GM21423 (cell line): ENCODE measurements at regions not wholly inside any gene's neighbourhood (a gene's known extent, or its start where the extent isn't known, plus 50 kb on each side); places are given as distances from the start of the nearest gene placed in this dataset.

Experiments
- ATAC-seq: cut with Tn5 transposase; IDR thresholded peaks from one replicate; pipeline ENCODE4 v1.9.1; 2021; ENCODE audit warnings: mild to moderate bottlenecking, moderate library complexity; ENCODE audit not compliant: unreplicated experiment

DNA sequence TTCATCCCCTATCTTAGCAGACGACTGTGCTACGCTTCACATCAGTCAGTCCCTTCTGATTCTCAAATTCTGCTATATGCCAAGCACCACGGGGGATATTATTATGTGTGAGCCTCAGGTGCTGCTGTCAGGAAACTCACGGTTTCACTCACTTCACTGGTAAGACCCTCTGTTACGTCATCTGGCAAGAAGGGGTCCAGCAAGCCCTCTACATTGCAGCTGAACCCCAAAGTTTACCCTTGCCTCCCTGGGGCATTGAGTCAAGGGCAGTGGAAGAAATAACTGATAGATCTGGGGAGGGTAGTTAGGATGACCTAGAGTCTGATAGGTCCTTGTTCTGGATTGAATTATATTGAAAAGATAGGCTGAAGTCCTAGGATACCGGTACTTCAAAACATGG, 237.4 kb downstream of the RRAGC start:
- no peak for ATAC-seq

DNA sequence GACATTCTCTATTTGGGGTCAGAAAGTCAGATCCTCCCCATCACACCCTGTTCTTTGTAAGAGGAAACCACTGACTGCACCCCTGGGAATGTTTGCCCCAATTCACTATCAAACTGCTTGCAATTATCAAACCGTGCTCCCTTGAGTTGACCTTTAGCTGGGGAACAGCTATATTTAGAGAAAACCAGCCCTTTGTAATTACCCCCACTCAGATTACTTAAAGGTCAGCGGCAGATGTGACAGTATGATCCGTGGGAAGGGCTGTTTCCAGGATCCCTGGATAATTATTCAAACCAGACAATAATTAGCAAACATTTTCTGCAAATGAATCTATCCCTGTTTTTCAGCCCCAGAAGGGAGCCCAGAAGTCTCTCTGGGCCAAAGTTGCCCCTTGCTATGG, 242.7 kb downstream of the RRAGC start:
- ATAC-seq: no peak

DNA sequence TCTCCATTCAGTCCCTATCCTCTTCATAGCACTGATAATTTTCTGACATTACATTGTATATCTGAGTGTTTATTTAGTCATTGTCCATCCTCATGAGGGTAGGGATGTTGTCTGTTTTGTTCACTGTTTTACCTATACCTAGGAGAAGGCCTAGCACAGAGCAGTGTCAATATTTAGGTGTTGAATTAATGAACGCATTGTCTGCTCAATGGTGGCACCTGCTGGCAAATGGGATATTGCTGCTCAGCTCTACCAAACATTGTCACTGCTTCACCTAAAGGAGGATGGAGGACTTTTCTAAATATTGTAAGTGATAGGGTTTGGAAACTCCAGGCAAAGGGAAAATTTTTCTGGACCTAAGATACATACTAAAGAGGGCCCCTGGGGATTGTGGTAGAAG, 243.9 kb downstream of the RRAGC start:
- no peak for ATAC-seq

DNA sequence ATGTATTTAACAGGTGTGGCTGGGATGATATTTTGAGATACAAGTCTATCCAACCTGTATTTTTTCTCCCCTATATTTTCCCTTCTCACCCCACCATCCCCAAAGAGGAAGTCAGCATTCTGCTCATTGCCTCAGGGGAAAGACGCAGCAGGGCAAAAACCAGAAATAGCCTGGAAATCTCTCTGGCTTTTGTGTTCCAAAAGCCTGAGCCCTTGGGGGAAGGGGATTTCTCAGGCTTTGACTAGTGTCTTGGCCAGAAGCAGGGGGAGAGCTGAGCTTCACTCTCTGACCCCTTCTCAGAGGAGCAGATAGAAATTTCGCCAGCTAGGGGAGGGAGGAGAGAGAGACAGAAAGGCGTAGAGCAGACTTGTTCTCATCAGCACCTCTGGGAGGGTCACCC, 244.7 kb downstream of the RRAGC start:
- no peak for ATAC-seq

DNA sequence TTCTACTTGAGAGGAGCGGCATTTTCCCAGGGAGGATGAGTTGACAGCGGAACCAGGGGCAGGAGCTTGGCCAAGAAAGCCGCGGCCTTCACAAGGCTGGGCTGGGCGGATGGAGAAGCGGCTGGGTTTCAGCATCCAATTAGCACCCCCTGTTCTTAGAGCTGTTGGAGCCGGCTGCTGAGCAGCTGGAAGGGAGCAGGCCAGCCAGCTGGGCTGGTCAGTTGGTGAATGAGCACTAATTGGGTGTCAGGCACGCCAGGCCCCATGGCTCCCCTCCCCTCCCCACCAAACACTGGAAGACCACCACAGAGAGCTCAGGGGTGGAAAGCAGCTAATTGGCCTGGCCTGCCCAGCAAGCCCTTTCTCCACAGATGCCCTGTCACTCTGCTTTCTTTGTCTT, 245.6 kb downstream of the RRAGC start:
- no peak for ATAC-seq

DNA sequence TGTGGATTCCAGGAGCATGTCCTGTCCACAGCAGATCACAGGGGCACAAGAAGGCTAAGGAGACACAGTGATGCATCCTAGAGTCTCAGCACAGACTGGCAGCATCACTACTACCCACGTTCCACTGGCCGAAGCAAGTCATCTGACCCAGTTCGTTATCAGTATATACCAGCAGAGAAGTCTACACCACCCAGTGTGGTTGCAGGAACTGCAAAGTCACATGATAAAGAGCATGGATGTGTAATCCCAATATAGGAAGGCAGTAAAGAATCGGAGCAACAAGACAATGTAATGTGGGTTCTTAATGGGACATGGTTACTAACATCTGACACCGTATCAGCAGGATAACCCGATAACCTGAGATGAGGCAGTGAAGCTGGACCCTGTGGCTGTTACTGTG, 246.6 kb downstream of the RRAGC start:
- ATAC-seq: no peak

DNA sequence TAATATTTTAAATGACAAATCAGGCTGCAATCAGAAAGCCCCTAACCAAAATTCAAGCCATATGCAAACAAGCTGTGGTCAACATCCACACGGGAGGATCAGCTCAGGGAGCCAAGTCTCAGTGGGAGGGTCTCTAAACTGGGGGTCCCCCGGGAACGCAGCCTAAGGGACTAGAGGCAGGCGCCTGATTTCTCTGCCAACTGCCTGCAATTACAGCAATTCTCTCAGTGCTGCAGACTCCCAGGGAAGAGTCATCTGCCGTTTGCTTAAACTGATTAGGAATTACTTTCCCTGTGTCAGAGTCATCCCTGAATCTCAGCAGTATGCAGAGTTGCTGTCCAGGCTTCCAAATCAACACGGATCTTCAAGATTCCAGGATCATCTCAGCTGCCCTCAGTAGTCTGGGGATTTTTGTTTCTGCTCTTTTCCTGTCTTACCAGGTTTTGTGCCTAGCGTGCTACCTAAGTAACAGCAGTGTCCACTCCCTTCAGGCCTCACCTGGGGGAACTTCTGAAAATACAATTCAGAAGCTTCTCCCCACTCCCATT, 247.8 kb downstream of the RRAGC start:
- no peak for ATAC-seq

DNA sequence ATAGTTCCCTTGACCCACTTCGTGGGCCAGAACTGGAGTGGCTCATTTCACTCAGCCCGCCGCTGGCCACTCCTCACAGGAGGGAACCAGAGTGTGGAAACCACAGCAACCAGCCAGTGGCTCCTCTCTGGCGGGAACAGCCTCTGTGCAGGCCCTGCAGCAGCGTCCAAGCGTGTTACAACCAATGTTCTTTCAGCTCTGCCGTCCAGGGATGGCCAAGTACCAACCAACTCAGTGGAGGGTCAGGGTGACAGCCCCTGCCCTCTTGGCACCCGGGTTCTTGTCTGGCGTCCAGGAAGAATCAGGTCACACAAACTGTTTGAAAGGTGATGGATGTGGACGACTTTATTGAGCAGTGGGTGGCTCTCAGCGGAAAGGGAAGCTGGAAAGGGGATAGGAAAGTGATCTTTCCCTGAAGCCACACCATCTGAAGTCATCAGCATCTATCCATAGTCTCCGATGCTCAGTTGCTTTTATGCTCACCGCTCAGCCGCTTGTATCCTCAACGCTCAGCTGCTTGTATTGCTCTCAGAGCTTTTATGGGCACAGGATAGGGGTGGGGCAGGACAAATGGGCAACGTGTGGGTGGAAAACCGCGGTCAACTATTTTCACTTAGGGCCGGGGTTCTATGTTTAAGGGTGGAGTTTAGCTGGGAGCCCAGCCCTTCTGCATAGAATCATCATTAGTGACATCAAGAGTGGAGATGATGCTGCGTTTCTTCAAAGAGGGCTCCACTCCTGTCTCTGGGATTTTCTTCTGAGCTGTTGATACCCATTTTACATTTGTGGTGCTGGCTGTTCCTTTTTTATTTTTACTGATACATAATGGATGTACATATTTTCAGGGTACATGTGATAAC, 250.2 kb downstream of the RRAGC start:
- ATAC-seq: no peak

DNA sequence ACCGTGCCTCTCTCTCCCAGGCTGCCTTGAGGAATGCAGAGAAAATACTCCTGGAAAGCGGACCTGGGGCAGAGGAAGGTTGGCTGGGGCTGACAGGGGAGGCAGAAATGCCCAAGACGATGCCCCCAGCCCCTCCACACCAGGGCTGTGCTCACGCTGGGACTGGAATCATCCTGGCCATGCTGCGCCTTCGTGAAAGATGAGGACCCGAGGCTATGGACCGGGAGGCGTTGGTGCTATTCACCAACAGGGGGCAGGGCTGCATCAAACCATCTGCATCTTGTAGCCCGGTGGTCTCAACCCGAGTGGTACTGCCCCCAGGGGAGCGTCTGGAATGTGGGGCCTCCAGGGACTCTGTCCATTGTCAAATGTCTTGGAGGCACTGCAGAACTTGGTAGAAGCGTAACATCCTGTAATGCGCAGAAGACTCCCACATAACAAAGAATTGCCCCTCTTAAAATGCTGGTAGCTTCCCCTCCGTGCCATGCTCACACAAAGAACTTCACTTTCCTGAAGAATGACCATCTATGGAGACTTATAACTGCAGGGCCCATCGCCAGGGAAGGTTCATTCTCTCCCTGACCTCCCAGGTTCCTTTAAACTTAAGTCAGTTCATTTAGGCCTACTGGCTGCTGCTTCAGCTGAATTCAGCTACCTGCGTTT, 251.2 kb downstream of the RRAGC start:
- no peak for ATAC-seq

DNA sequence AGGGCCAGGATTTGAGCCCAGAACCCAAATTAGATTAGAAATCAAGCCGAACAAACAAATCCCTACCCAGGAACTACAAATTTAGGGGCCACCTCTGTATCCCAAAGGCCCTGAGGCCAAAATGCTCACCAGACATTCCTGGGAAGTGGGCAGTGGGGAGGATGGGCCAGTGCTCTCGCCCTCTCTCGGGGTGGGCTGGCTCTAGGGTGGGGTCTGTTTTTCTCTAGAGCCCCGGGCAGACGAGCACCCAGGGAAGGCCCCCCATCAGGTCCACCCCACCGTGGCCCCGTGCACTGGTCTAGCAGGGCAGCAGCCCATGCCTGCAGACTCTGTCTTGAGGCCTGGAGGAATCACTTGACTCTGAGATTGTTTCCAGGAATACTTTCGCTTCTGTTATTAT, 252.0 kb downstream of the RRAGC start:
- no peak for ATAC-seq

DNA sequence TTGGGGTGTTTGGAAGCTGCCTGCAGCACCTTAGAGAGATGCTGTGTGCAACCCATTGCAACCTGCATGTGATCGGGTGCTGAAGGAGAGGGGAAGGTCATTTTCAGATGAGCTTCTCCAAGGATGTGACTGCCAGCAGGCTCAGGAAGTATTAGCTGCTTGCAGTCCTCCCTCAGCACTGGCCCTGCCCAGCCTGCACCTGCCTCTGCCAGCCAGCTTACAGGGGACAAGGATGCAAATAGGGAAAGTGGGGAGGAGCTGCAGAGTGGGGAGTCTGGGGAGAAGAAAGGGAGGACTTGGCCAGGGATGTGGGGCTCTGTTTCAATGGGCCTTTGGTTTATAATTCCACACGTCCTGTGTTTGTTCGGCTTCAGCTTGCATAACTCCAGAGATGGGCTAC, 254.5 kb downstream of the RRAGC start:
- ATAC-seq: no peak

DNA sequence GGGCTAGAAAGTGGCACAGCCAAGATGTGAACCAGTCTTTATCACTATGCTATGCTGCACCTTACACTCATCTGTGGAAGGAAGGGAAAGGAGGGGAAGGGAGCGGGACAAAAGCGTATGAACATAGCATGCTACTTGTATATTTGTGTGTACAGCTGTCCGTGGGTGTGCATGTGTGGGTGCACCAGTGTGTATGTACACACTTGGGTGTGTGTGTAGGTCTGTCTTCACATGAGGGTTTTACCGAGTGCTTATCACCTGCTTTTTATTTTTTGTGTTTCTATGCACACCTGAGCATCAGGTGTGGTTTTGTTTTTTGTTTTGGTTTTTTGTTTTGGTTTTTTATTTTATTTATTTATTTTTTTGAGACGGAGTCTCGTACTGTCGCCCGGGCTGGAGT, 255.7 kb downstream of the RRAGC start:
- no peak for ATAC-seq

DNA sequence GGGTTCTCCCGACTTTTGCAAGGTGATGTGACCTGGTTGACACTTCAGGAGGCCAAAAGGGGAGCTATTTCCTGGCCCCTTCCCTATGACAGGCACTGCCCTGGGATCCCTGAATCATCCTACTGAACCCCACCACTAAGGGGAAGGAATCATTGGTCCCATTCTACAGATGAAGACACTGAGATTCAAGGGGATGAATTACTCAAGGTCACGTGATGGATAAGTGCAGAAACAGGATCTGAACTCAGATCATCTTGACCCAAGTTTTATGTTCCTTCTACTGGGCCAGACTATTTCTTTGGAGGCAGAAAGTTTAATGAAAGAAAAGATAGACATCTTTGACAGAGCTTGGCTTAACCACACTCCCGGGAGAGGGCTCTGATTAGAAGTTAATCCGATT, 258.7 kb downstream of the RRAGC start:
- no peak for ATAC-seq

DNA sequence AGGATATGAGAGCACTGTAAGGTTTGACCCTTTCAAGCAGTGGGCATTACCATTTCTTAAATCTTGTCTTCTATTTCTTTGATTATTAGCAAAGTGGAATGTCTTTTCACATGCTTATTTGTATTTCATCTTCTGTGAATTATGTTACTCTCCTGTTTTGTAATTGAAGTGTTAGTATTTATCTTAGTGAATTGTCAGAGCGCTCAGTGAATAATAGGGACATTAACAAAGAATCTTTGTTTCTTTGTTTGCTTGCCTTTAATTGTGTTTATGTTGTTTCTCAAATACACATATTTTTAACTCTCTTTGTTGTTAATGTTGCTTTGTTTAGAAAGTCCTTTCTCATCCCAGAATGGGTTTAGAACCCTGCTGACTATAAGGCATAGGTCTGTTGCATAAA, 259.3 kb downstream of the RRAGC start:
- no peak for ATAC-seq

DNA sequence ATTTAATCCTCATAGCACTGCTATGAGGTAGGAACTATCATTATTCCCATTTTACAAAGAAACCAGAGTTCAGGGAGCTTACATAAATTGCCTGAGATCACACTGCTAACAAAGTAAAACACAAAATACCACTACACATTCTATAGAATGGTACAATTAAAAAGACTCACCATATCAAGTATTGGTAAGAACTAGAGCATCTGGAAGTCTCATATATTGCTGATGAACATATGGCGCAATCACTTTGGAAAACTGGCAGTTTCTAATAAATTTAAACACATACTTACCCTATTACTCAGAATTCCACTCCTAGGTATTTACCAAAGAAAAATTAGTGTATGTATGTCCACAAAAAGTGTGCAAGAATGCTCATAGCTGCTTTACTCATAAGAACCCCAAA, 261.5 kb downstream of the RRAGC start:
- no peak for ATAC-seq

DNA sequence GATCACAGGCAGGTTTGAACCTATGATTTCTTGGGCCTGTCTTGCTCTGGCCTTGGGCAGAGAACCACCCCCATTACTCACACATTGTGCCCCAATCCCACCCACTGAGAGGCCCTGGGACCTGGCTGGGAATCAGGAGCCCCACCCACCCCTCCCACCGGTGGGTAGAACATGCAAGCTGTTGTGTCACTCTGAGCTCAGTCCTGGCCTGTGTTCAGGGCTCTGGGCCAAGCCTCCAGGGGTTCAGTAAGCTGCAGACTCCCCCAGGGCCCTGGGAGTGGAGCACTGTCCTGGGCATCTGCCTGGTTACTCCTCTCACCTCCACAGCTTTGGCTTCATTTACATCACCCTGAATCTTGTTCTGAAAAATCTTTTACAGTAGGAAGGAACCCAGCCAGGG, 270.5 kb downstream of the RRAGC start:
- ATAC-seq: no peak

DNA sequence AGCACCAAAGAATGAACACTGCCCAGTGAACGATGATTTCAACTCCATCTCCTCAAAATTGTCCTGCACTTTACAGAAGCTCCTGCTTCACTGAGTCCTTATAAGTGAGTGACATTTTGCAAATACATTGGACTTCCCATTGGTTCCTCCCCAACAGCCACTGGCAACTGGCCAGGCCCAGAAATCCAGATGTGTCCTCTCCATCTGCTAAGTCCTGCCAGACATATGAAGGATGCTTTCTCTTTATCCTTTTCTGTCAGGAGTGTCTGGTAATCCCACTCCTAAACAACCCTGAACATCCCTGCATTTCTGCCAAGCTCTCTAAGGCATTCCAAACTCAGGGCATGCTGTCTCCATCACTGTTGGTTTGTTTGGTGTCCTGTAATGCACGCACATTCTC, 271.8 kb downstream of the RRAGC start:
- no peak for ATAC-seq

DNA sequence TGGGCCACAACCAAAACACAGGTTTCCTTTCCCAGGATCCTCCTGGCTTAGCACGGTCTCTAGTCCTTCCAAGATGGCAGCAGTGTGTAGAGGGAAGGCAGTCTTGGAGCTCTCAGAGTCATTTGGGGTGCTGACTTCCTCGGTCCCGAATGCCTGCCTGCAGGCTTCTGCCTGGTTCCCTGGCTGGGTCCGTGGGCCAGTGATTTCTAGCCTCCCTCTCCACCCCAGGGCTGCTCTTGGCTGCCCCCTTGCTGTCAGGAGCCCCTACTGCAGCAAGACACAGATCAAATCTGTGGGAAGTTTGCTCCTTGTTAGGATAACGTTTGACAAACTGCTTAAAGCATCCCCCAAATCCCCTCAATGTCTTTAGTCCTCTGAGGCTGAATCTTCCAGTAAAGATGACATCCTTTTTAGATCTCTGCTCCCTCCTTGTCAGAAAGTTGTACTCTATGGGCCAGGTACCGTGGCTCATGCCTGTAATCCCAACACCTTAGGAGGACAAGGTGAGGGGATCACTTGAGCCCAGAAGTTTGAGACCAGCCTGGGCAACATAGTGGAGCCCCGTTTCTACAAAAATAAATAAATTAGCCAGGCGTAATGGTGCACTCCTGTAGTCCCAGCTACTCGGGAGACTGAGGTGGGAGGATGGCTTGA, 272.5 kb downstream of the RRAGC start:
- no peak for ATAC-seq

DNA sequence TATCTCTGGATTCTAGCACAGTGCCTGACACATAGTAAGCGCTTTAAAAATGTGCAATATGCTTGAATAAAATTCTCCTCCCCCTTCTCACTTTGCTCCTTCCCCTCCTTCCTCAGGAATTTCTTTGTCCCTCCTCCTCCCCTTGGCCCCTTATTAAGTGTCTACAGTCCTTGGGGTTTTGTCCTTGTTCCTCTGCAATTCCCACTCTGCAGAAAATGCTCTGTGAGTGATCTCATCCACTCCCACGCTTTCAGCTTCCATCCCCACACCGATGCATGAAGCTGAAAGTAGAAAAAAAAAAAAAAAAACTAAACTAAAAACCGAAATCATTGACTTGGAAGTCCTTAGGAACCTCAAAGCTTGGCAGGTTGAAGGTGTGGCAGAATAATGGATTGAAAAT, 273.6 kb downstream of the RRAGC start:
- ATAC-seq: no peak

DNA sequence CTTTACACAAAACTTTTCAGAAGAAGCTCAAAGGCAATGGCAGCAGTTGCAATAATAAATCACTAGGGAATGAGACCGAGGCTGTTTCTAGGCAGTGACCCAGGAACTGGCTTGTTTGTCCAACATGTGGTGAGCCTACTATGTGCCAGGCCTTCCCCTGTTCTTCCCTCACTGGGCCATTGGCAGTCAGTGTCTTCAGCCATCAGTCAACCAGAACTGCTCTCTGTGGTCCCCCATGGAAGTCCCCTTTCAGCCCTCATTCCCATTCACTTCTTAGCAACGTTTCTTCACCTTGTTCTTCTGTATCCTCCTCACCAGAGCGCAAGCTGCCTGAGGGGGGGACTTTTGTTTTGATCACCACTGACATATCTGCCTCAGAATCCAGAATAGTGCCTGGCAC, 274.1 kb downstream of the RRAGC start:
- no peak for ATAC-seq

DNA sequence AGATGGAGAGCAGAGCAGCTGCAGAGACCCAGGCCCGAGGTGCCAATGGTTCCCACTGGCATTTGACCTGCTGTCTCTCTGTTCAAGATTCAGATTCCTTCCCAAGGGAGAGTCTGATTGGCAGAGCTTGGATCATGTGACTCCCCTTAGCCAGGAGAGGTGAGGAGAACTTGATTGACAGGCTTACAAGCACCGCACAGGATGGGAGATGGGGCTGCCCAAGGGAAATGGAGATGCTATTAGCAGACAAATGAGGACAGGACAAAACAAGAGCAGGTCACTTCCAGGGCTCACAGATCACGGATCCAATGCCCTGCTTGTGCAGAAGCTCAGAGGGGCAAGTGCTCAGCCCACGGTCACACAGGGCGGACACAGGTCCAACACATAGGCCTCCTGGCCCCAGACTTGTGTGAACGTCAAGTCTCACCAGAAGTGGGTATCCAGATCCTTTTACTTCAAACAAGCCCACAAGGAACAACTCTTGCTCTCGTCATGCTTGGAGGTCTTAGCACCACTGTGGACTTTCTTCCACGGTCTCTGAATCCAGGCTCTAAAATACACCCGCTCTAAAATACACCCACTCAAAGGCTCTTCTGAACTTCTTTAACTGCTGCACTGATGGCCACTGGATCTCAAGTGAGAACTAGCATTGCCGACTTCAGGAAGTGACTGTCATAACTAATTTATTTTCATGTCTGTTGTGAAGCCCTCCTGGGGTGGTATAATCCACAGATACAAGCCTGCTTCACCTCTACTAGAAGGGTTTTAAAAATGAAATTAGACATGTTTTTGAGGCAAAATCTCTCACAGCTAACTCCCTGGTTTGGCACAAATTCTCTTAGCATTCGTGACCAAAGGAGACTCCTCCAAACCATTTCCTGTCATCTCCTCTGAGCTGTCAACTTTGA, 274.9 kb downstream of the RRAGC start:
- no peak for ATAC-seq
